SU-DHL-6 (cell line): ENCODE measurements at regions not wholly inside any gene's neighbourhood (a gene's known extent, or its start where the extent isn't known, plus 50 kb on each side); places are given as distances from the start of the nearest gene placed in this dataset.

Source experiments
- EZH2phosphoT487 ChIP-seq: fragments of 200-600 bp; sonication (generic), shearing (Covaris generic); conservative IDR thresholded peaks from 2 replicates; pipeline ENCODE4 v1.6.1; 2018; ENCODE audit warnings: mild to moderate bottlenecking, antibody characterized with exemption, low read length, moderate library complexity, mixed read lengths
- TF ChIP-seq, protein P1 (sequence below): fragments of 200-600 bp; sonication (generic); IDR thresholded peaks from one replicate; pipeline ENCODE4 v1.5.1; 2017; ENCODE audit warnings: antibody characterized with exemption, mild to moderate bottlenecking, low read length, moderate library complexity; ENCODE audit not compliant: insufficient read depth, poor library complexity, severe bottlenecking

DNA sequence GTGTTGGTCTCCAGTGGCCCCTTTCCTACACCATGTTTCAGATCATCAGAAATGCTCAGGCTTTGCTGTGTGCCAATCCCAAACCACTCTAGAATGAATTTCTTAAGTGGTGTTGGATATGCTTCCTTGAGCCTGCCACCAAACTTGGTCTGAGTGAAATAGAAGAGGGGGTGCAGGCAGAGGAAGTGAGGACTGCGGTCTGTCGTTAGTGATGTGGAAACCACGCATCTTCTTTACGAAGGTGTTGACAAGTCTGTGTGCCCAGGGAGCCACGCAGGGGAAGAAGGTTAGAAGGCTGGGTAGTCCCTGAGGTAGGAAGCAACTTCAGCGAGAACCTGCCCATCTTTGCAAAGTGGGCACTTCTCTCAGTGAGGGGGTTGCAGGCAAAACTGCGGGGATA, 187.4 kb upstream of the NAV2 start:
- TF ChIP-seq, protein P1, sequence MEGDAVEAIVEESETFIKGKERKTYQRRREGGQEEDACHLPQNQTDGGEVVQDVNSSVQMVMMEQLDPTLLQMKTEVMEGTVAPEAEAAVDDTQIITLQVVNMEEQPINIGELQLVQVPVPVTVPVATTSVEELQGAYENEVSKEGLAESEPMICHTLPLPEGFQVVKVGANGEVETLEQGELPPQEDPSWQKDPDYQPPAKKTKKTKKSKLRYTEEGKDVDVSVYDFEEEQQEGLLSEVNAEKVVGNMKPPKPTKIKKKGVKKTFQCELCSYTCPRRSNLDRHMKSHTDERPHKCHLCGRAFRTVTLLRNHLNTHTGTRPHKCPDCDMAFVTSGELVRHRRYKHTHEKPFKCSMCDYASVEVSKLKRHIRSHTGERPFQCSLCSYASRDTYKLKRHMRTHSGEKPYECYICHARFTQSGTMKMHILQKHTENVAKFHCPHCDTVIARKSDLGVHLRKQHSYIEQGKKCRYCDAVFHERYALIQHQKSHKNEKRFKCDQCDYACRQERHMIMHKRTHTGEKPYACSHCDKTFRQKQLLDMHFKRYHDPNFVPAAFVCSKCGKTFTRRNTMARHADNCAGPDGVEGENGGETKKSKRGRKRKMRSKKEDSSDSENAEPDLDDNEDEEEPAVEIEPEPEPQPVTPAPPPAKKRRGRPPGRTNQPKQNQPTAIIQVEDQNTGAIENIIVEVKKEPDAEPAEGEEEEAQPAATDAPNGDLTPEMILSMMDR, result no peak
- no peak for TF ChIP-seq EZH2phosphoT487
